Transverse colon (tissue), 4 donors: ENCODE measurements at regions not wholly inside any gene's neighbourhood (a gene's known extent, or its start where the extent isn't known, plus 50 kb on each side); places are given as distances from the start of the nearest gene placed in this dataset.
"Not testable (repeated sequence)": the region's sequence is repeated elsewhere in the genome, so short reads cannot be mapped to it uniquely, and the experiment has no call there.

Experiments
- DNase-seq: peaks from one replicate; pipeline ENCODE4 v3.0.0-alpha.2; 2019
- H3K27ac ChIP-seq, 4 donors: fragments of 200-600 bp; sonication (generic); 2 replicates each; pipeline ENCODE4 v1.5.1; 2016 to 2018; ENCODE audit warnings: inconsistent platforms in 4 of 4
- H3K27me3 ChIP-seq: fragments of 200-600 bp; sonication (generic); 2 replicates; pipeline ENCODE4 v1.5.1; 2017; ENCODE audit warnings: inconsistent platforms
- H3K36me3 ChIP-seq, 4 donors: fragments of 200-600 bp; sonication (generic); 2 replicates each; pipeline ENCODE4 v1.5.1; 2017 to 2019; ENCODE audit warnings: inconsistent platforms in 4 of 4
- H3K4me1 ChIP-seq, 4 donors: fragments of 200-600 bp; sonication (generic); 2 replicates each; pipeline ENCODE4 v1.5.1; 2017 to 2020; ENCODE audit warnings: inconsistent platforms in 4 of 4
- H3K4me3 ChIP-seq, 4 donors: fragments of 200-600 bp; sonication (generic); 1 replicate in 1 of 4; 2 replicates in 3 of 4; pipeline versions ENCODE4 v1.5.1 to v1.6.1; 2017 to 2019; ENCODE audit warnings: inconsistent platforms in 4 of 4
- H3K9me3 ChIP-seq, 2 donors: fragments of 200-600 bp; sonication (generic); 2 replicates each; pipeline ENCODE4 v1.5.1; 2017 to 2019; ENCODE audit warnings: inconsistent platforms in 2 of 2
- CTCF ChIP-seq, 5 experiments: fragments of 200-600 bp in 3 of 5; fragments of 450-650 bp in 2 of 5; sonication (generic) in 3 of 5; IDR thresholded peaks; 1 replicate in 2 of 5; 2 replicates in 3 of 5; pipeline ENCODE4 v1.5.1; 2016 to 2017; ENCODE audit warnings: antibody characterized with exemption in 5 of 5, inconsistent platforms in 3 of 5, mild to moderate bottlenecking in 2 of 5, moderate library complexity in 1 of 5
- EP300 ChIP-seq: sonication (generic); formaldehyde crosslinking; IDR thresholded peaks from one replicate; pipeline ENCODE4 v1.6.1; 2017; ENCODE audit warnings: antibody characterized with exemption, low read depth
- POLR2A ChIP-seq: fragments of 450-650 bp; IDR thresholded peaks from one replicate; pipeline ENCODE4 v1.6.1; 2016; ENCODE audit warnings: antibody characterized with exemption, mild to moderate bottlenecking, moderate library complexity
- POLR2AphosphoS5 ChIP-seq, 3 donors: sonication (generic); formaldehyde crosslinking; IDR thresholded peaks; one replicate each; pipeline ENCODE4 v1.6.1; 2016; ENCODE audit warnings: antibody characterized with exemption in 3 of 3
- WGBS, 2 donors: methylation state at CpG; one replicate each; pipeline ENCODE4 v1.1.5; 2018; ENCODE audit warnings: low coverage in 1 of 2; 5-methylcytosine and 5-hydroxymethylcytosine counted together
- in situ Hi-C, 4 donors: fragments of 200-750 bp; cut with MboI; loops; one replicate each; pipeline versions ENCODE4 v1.15.0 to v1.15.1; 2017; ENCODE audit warnings: low sequenced_read_pairs in 3 of 4, low pct_ligation_motif_present in 1 of 4, low pct_unique_long_range_greater_than_20kb in 1 of 4
- intact Hi-C: fragments of 100-400 bp; cut with DNase I; formaldehyde crosslinking; loops from one replicate; pipeline ENCODE4 v1.15.1; 2023; ENCODE audit warnings: low total_unique reads

GRCh38 chr5:17121776-17122175, 95.7 kb upstream of the BASP1 start:
- Histone ChIP-seq H3K27me3 (no peaks in the 10 kb centered on the region), H3K9me3 (no peaks in the 10 kb centered on the region), H3K27ac (no peak overlapping the region), H3K36me3 (no peaks in the 10 kb centered on the region), H3K4me3 (no peak overlapping the region), H3K4me1 (peaks cover 0 to 10% (median 7%) of the 10 kb centered on the region in 4 donors)
- TF ChIP-seq EP300 (no peak), CTCF (IDR thresholded peaks at IDR 0.05) (no peak), POLR2AphosphoS5 (IDR thresholded peaks at IDR 0.05) (no peak), POLR2A (no peak)
- no peak for DNase-seq
- 88% methylated on average over 3 of the region's 3 CpGs; no CpG with 5 or more reads in 1 of the 2 donors for WGBS, 2 donors
- in situ Hi-C loops (no loop called here), intact Hi-C loops (no loop called here)

GRCh38 chr5:17123010-17123409, 94.4 kb upstream of the BASP1 start:
- in situ Hi-C loops, result no loop called here
- Histone ChIP-seq H3K4me1 (peaks cover 0 to 10% (median 7%) of the 10 kb centered on the region in 4 donors), H3K4me3 (no peak overlapping the region), H3K36me3 (no peaks in the 10 kb centered on the region), H3K27ac (no peak overlapping the region), H3K27me3 (no peaks in the 10 kb centered on the region), H3K9me3 (no peaks in the 10 kb centered on the region)
- WGBS, 2 donors, result 87% methylated on average over 5 of the region's 5 CpGs; no CpG with 5 or more reads in 1 of the 2 donors
- intact Hi-C loops, result no loop called here
- no peak for TF ChIP-seq CTCF (IDR thresholded peaks at IDR 0.05)
- no peak for TF ChIP-seq POLR2A
- no peak for TF ChIP-seq POLR2AphosphoS5 (IDR thresholded peaks at IDR 0.05)
- no peak for TF ChIP-seq EP300
- no peak for DNase-seq

GRCh38 chr5:17123773-17124172, 93.7 kb upstream of the BASP1 start:
- H3K4me3 ChIP-seq, H3K27me3 ChIP-seq, H3K9me3 ChIP-seq, H3K4me1 ChIP-seq, H3K27ac ChIP-seq, intact Hi-C loops, in situ Hi-C loops, DNase-seq, H3K36me3 ChIP-seq: not testable (repeated sequence)
- 70 to 74% methylated on average over 2 to 3 of the region's 3 CpGs for WGBS, 2 donors

GRCh38 chr5:17127743-17128231, 89.6 kb upstream of the BASP1 start:
- H3K27me3 ChIP-seq, result no peaks in the 10 kb centered on the region
- H3K9me3 ChIP-seq, result no peaks in the 10 kb centered on the region
- peaks cover 0 to 9% (median 3%) of the 10 kb centered on the region in 4 donors for H3K4me1 ChIP-seq
- DNase-seq, result no peak
- no peak overlapping the region for H3K27ac ChIP-seq
- no peak for TF ChIP-seq CTCF (IDR thresholded peaks at IDR 0.05)
- WGBS, 2 donors, result 87 to 92% methylated on average over 6 to 8 of the region's 8 CpGs
- intact Hi-C loops, result no loop called here
- H3K36me3 ChIP-seq, result no peaks in the 10 kb centered on the region
- no peak overlapping the region for H3K4me3 ChIP-seq
- in situ Hi-C loops, result loop anchor here in 1 of 4 donors (25.0 kb wide), 1 partner anchor 190 kb away; the partner anchor contains the start of gene MYO10
